ENCODE measurements at regions not wholly inside any gene's neighbourhood (a gene's known extent, or its start where the extent isn't known, plus 50 kb on each side); places are given as distances from the start of the nearest gene placed in this dataset.
"Not testable (repeated sequence)": the region's sequence is repeated elsewhere in the genome, so short reads cannot be mapped to it uniquely, and the experiment has no call there.

DNA sequence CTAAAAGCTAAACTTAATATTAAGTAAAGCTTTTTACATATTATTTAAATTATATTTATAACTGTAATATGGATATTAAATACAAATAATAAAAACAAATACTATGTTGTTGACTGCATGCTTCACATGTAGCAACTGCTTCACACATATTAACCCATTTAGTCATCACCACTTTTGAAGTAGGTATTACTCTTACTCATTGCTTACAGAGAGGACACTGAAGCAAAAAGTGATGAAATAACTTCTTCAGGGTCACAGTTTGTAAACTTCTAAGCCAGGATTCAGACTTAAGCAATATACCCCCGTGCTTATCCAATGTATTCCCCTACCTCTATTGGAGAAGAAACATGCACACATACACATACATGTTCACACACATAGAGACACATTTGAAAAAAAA, 166.6 kb downstream of the DKK2 start:
- intact Hi-C loops (cut with micrococcal nuclease) = no loop called here

DNA sequence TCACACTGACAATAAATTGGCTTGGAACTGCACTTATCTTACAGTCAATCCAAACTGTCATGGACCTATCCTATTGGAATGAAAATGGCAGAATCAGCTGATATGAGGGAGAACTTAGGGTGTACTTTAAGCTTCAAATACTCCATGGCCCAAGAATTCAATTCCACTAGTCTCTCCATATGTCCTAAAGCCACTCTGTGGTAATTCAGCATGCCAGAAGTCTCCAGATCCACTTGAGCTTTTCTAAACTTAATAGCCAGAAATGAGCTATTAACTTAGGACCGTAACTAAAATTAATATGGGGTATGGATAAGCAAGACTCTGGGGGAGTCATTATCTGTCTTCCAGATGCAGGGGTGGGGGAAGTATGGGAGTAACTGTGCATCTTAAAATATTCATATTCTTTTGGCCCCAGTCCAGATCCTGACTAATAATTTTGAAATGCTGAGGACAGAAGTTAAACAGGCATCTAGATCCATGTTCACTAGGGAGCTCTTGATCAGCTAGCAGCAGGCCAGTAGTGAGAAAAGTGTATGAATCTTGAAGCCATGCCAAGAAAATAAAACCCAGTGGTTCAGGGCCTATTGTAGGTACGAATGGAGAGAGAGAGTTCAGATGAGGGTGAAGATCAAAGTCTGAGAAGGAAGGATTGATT, 167.6 kb downstream of the DKK2 start:
- intact Hi-C loops (cut with micrococcal nuclease) = no loop called here

DNA sequence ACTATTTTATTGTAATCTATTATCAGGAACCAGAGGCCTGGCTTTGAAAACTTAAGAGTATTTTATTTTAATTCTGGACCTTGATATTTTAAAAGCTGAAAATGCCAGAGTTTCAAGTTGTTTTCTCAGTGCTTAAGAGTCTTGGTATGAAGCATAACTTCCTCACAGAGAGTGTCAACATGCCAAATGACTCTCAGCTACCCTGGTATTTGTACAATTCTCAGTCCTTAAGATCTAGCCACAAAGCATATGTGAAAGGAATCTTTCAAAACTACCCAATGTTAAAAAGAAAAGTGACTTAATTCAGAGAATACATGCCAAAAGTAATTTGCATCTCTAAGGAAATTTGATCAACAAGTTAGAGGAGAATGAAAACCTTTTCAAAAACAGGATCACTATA, 171.9 kb downstream of the DKK2 start:
- intact Hi-C loops (cut with micrococcal nuclease) = no loop called here

DNA sequence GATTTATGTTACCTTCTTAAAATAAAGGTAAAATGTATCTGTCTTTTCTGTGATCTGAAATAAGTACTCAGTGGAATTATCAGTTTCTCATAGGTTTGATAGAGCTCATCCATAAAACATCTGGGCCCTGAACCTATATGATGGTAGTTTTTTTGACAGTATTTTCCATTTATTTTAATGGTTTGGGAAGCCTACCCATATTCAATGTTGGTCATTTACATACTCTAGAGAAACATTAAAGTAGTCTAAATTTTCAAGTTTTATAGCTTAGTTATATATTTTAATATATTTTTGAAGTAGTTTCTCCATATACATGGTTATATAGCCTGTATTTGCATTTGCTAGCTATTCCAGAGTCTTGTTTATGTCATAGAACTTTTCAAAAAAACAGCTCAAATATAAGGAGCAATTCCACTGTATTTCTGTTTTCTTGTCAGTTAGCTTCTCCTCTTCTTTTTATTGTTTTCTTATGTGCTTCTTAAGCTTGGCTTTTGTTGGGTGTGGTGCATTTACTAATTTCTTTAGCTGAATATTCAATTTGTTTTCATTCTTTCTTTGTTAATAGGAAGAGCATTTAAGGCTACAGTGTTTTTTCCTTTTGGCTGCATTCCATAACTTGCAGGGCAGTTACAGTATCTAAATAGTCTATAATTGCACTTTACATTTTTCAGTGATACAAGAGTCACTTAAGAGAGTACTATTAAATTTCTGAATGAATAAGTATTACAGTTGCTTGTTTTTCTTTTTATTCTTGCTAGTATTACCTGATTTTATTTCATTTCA, 181.4 kb downstream of the DKK2 start:
- intact Hi-C loops (cut with micrococcal nuclease) = no loop called here

DNA sequence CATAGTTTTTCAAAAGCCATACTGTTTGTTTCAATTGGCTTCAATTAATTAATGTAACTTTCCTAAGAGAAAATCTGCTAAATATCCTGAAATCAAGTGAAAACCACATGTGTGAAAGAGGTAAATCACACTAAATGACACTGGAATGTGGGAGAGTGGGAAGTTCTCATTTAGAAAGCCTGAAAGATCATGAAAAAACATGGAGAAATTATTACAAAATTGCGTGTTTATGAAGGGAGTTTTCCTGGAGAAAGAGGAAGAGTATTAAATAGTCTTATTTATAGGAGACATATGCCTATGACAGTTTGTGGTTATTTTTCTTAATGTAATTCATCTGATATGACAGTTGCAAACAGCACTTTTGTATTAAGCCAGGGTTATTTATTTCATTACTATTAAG, 183.7 kb downstream of the DKK2 start:
- intact Hi-C loops (cut with micrococcal nuclease) = no loop called here

DNA sequence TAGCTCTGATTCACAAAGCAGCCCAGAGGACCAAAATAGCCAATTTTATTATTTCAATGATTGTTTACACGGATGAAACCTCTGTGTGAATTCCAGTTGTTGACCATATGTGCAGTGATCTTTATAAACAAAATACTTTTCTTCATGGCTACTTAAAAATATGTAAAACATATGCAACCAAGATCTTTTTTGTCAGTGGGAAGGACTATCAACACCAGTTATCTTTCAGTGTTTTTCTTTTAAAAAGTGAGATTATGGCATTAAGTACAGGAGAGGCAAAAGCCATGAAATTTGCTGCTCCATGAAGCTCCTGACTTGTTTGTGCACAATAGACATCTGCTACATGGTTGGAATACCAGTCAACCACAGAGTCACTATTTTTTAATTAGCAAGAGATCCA, 184.4 kb downstream of the DKK2 start:
- intact Hi-C loops (cut with micrococcal nuclease) = no loop called here

DNA sequence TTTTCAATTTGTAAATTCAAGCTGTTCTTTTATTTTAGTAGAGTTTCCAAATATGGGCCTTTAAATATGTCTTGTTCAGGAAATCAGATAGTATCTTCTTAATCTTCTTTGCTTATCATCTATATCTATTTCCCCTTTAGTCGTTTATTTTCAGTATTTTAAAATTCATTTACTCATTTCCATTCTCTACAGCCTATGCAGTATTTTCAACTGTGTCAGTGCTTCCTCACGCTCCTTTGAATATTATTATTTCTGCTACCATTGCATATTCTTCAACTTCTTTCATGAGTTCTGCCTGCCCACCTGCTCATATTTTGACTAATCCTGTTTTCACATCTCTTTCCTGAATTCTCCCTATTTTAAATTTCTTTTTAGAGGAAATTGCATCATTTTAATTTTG, 185.4 kb downstream of the DKK2 start:
- intact Hi-C loops (cut with micrococcal nuclease) = no loop called here

DNA sequence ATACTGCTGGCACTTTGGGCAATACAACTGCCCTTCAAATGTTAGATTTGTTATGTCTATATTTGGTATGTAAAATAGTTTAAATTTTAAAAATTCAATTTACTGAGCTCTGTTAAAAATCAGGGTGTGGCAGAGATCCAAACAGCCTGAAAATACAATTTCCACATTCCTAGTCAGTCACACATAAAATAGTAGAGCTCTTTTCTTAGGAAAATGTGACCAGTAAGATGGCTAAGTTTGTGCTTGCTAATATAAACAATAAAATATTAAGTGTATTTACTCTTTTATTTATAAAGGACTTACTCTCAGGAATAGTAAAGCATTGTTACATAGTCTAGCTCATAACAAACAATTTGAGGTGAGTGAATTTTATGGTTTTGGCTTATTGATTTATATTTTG, 200.2 kb downstream of the DKK2 start:
- intact Hi-C loops (cut with micrococcal nuclease) = no loop called here

DNA sequence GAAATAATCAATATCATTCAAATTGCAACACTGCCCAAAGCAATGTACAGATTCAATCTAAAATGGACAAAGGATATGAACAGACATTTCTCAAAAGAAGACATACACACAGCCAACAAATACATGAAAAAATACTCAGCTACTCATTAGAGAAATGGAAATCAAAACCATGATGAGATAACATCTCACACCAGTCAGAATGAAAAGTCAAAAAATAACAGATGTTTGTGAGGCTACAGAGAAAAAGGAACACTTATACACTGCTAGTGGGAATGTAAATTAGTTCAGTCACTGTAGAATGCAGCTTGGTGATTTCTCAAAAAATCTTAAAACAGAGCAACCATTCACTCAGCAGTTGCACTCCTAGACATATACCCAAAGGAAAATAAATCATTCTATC, 205.2 kb downstream of the DKK2 start:
- intact Hi-C loops (cut with micrococcal nuclease) = no loop called here

DNA sequence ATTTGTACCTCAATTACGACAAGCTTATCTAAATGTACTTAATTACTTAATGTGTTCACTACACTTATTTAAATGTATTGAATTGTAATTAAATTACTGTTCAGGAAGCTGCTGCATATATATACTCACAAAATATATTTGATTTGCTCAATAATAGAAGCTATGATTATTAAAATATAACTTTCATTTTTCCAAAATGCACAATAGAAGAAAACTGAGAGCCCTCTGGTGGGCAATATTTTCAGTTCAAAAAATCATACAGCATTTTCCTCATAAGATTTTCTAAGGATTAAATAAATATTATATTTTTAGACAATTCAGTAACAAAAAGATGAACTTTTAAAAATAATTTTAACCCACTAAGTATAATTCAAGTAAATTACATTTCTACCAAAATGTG, 217.3 kb downstream of the DKK2 start:
- intact Hi-C loops (cut with micrococcal nuclease) = no loop called here

DNA sequence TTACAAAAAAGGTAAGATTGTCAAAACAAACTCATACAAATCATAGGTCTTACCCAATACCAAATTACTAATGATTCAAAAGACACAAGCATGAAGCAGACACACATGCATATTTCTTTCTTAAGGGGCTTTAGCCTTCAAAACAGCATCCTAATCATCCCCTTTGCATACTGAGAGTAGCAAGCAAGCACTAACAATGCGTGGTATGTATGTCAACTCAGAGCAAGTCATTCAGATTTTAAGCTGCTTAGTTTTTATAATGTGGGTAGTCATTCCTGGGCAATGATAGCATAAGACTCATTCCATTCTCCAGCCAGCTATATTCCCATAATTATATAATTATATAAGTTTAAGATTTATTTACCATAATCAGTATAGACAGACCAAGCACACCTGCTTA, 219.6 kb downstream of the DKK2 start:
- intact Hi-C loops (cut with micrococcal nuclease) = no loop called here

DNA sequence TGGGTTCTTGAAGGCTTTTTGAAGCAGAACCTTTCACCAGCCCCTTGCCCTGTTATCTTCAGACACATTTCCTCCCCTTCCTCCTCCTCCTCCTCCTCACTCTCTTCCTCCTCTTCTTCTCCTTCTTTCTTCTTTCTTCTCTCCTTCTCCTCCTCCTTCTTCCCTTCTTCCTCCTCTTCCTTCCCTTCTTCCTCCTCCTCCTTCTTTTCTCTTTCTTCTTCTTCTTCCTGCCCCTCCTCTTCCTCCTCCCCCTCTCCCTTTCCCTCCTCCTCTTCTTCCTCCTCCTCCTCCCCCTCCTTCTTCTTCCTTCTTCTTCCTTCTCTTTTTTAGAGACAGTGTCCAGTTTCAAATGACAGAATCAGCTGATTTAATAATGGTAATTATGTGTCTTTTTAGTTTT, 226.0 kb downstream of the DKK2 start:
- intact Hi-C loops (cut with micrococcal nuclease) = no loop called here

DNA sequence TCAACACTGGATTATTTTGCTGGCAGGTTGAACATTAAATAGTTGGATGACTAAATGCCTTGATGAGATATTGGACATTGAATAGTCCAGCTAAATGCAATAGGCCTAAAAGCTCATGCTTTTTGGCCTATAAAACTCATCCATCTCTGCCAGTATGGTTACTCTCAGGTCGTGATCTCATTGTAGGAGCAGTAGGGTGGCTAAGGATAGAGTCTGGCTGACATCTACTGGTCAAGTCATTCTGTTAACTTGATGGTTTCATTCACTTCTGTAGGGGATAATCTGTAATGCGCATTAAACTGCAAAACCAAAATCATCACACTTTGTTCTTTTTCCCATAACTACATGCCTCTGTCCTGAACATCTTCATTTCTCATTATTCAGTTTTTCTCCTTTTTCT, 227.0 kb downstream of the DKK2 start:
- intact Hi-C loops (cut with micrococcal nuclease) = loop anchor here (1.0 to 2.0 kb wide), 2 partner anchors 440 to 480 kb away; no protein-coding TSS in a partner anchor

DNA sequence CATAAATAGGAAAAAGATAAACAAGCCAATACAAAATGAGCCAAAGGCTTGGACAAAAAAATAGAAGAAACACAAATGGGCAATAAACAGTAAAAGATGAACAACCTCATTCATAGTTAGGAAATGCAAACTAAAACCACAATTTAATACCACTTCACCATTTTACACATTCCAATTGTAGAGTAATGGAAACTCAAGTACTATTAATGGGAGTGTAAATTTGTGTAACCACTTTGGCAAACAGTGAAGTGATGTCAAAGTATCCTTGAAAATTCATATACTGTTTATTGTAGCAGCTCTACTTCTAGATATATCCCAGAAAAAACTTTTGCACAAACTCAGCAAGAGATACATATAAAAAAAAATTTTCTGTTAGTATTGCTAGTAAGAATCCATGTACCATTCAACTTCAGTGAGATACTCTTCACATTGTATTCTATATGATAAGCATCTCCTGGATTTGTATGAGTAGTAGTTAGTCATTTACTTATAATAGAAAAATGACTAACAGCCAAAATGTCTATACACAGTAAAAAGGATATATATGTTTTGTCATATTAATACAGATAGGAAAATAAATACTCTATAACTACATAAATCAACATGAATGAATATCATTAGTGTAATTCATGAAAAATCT, 229.8 kb downstream of the DKK2 start:
- intact Hi-C loops (cut with micrococcal nuclease) = no loop called here

DNA sequence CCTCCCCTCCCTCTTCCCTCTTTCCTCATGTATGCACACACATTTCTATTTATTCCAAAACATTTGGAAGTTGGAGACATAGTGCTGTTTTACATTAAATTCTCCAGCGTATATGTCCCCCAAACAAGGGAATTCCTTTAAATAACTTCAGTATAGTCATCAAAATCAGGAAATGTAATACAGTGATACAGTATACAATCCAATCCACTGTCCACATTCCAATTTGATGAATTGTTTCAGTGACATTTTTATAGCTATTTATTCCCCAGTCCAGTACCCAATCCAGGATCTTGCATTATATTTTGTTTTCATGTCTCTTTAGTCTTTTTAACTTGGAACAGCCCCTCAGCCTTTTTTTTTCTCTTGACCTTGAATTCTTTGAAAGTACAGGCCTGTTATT, 233.0 kb downstream of the DKK2 start:
- intact Hi-C loops (cut with micrococcal nuclease) = no loop called here

DNA sequence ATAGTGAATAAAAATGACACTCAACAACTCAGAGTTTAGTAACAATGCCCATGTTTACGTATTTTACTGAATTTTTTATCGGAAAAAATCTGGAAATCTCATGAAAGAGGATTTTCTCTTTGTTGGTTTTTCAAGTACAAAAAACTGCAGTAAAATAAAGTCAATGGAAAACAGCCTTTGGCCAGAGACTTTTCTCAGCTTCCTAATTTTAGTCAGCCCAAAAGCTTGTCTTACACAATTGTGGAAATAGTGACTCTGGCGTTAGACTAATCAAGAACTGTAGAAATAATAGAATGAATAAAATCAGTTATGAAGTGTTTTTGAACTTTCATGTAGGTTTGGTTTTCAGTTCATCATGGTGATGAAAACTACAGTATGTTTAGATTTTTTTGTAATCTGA, 234.7 kb downstream of the DKK2 start:
- intact Hi-C loops (cut with micrococcal nuclease) = no loop called here

DNA sequence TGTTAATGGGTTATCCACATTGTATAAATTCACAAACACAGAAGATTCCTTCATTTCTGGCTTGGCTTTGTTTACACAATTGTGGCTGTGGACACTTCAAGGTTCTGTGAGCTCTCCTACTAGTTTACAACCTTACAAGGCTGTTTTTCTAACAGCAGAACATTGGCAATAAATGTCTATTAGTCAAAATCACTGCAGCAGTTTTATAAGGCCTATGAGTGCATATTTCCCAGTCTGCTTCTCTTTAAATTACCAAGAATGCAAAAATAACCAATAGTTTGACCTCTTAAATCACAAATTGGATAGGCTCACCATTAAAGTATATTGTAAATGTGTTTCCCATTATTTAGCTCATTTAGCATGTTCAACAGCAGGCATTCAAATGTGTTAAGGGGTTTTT, 239.2 kb downstream of the DKK2 start:
- intact Hi-C loops (cut with micrococcal nuclease) = no loop called here

DNA sequence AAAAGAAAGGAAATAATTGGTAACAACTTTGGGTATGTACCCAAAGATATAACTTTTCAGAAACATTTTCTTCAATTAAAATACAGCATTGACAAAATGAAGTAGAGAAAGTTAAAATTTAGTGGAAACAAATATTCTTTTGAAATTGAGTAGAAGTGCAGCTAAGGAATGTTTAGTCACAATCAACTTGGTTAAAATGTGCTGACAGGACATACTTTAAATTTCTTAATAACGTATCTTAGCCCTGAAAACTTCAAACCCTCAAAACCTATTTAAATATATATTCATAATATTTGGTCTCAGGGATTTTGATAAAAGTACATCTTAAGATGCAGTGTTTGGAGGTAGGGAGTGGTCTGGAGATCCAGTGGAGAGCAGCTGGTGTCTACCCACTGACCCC, 240.8 kb downstream of the DKK2 start:
- intact Hi-C loops (cut with micrococcal nuclease) = no loop called here

DNA sequence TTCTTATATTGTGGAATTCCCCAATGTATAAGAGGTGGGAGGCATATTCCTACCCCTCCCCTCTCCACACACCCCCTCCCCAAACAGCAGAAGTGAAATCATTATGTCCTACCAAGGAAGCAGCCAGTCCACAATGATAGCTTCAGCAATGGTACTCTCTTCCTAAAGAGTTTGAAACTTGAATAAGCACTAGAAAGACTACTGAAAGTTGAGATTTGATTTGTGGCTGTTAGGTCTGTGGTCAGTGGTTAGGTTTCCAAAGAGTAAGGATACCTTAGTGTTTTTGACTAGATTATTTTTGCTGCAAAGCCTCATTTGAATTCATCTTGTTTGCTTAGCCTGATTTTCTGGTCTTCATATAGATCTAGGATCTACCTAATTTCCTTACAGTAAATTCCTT, 242.2 kb downstream of the DKK2 start:
- intact Hi-C loops (cut with micrococcal nuclease) = no loop called here

DNA sequence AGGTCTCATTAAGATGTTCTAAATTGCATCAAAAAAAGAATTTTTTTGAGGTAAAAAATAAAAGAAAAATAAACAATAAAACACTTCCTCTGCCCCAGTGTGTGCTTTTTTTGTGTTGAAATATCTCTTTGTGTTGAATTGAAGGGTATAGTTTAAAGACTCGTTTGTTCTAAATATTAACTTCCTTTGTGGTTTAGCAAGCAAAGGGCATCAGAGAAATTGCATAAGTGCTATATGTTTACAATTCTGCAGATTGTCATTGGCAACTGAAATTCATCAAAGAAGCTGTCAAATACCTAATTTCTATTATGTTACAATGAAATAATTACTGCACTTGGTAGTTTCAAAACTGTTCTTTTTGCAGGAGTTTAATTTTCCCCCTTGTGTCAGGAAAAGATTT, 260.5 kb downstream of the DKK2 start:
- intact Hi-C loops (cut with micrococcal nuclease) = no loop called here

DNA sequence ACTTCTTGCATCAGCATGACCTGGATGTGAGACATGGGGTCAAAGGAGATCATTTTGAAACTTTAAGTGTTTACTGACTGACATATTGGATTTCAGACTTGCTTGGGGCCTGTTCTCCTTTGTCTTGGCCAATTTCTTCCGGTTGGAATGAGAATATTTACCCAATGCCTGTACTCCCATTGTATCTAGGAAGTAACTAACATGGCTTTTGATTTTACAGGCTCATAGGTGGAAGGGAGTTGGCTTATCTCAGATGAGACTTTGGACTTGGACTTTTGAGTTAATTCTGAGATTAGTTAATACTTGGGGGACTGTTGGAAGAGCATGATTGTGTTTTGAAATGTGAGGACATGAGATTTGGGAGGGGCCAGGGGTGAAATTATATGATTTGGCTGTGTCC, 262.1 kb downstream of the DKK2 start:
- intact Hi-C loops (cut with micrococcal nuclease) = not testable (repeated sequence)

DNA sequence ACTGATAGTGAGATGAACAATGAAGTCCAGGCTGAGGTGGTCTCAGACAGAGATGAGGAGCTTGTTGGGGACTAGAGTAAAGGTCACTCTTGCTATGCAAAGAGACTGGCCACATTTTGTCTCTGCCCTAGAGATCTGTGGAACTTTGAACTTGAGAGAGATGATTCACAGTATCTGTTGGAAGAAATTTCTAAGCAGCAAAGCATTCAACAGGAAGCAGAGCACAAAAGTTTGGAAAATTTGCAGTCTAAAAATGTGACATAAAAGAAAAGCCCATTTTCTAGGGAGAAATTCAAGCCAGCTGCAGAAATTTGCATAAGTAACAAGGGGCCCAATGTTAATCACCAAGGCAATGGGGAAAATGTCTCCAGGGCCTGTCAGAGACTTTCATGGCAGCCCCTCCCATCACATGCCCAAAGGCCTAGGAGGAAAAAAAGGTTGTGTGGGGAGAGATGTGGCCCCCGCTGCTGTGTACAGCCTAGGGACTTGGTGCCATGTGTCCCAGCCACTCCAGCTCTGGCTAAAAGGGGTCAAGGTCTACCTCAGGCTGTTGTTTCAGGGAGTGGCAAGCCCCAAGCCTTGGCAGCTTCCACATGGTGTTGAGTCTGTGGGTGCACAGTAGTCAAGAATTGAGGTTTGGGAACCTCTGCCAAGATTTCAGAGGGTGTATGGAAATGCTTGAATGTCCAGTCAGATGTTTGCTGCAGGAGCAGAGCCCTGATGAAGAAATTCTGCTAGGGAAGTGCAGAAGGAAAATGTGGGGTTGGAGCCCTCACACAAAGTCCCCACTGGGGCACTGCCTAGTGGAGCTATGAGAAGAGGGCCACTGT, 262.8 kb downstream of the DKK2 start:
- intact Hi-C loops (cut with micrococcal nuclease) = no loop called here
